ENCODE measurements at regions not wholly inside any gene's neighbourhood (a gene's known extent, or its start where the extent isn't known, plus 50 kb on each side); places are given as distances from the start of the nearest gene placed in this dataset.

GRCh38 chr2:215850380-215850779 lies 163.0 kb downstream of the MREG start:
- Mint-ChIP-seq H3K27ac (no peak overlapping the region), H3K36me3 (ENCODE audit: low read depth) (no peaks in the 10 kb centered on the region), H3K9me3 (peaks cover 6% of the 10 kb centered on the region), H3K4me3 (no peak overlapping the region), H3K27me3 (no peaks in the 10 kb centered on the region), H3K4me1 (no peaks in the 10 kb centered on the region)
- no peak for DNase-seq
- intact Hi-C loops (cut with micrococcal nuclease), result no loop called here

- Mint-ChIP-seq H3K27me3 (no peaks in the 10 kb centered on the region), H3K36me3 (ENCODE audit: low read depth) (no peaks in the 10 kb centered on the region), H3K9me3 (peaks cover 6% of the 10 kb centered on the region), H3K4me1 (no peaks in the 10 kb centered on the region), H3K27ac (no peak overlapping the region), H3K4me3 (no peak overlapping the region)
- intact Hi-C loops (cut with micrococcal nuclease), result no loop called here
- no peak for DNase-seq
Measured at GRCh38 chr2:215849771-215850170, 163.6 kb downstream of the MREG start.

- Mint-ChIP-seq H3K4me3 (no peak overlapping the region), H3K36me3 (ENCODE audit: low read depth) (no peaks in the 10 kb centered on the region), H3K4me1 (no peaks in the 10 kb centered on the region), H3K9me3 (peaks cover 6% of the 10 kb centered on the region), H3K27me3 (no peaks in the 10 kb centered on the region), H3K27ac (no peak overlapping the region)
- DNase-seq, result no peak
- intact Hi-C loops (cut with micrococcal nuclease), result no loop called here
Measured at GRCh38 chr2:215848698-215849097, 164.7 kb downstream of the MREG start.

GRCh38 chr2:215848146-215848545 lies 165.2 kb downstream of the MREG start:
- Mint-ChIP-seq H3K27ac (no peak overlapping the region), H3K4me1 (no peaks in the 10 kb centered on the region), H3K9me3 (peaks cover 6% of the 10 kb centered on the region), H3K4me3 (no peak overlapping the region), H3K36me3 (ENCODE audit: low read depth) (no peaks in the 10 kb centered on the region), H3K27me3 (no peaks in the 10 kb centered on the region)
- intact Hi-C loops (cut with micrococcal nuclease), result no loop called here
- DNase-seq, result no peak

- Mint-ChIP-seq H3K36me3 (ENCODE audit: low read depth) (no peaks in the 10 kb centered on the region), H3K4me3 (no peak overlapping the region), H3K27me3 (no peaks in the 10 kb centered on the region), H3K27ac (no peak overlapping the region), H3K4me1 (no peaks in the 10 kb centered on the region), H3K9me3 (peaks cover 3% of the 10 kb centered on the region)
- DNase-seq, result no peak
- intact Hi-C loops (cut with micrococcal nuclease), result no loop called here
Measured at GRCh38 chr2:215847718-215848117, 165.6 kb downstream of the MREG start.

GRCh38 chr2:215847056-215847455 lies 166.3 kb downstream of the MREG start:
- Mint-ChIP-seq H3K27me3 (no peaks in the 10 kb centered on the region), H3K36me3 (ENCODE audit: low read depth) (no peaks in the 10 kb centered on the region), H3K4me1 (no peaks in the 10 kb centered on the region), H3K27ac (no peak overlapping the region), H3K4me3 (no peak overlapping the region), H3K9me3 (no peaks in the 10 kb centered on the region)
- intact Hi-C loops (cut with micrococcal nuclease), result no loop called here
- DNase-seq, result no peak

- intact Hi-C loops (cut with micrococcal nuclease), result no loop called here
- Mint-ChIP-seq H3K36me3 (ENCODE audit: low read depth) (no peaks in the 10 kb centered on the region), H3K27me3 (no peaks in the 10 kb centered on the region), H3K9me3 (no peaks in the 10 kb centered on the region), H3K4me3 (no peak overlapping the region), H3K4me1 (no peaks in the 10 kb centered on the region), H3K27ac (no peak overlapping the region)
- no peak for DNase-seq
Measured at GRCh38 chr2:215845839-215846586, 167.3 kb downstream of the MREG start.

GRCh38 chr2:215843579-215843978 lies 169.8 kb downstream of the MREG start:
- Mint-ChIP-seq H3K27ac (no peak overlapping the region), H3K27me3 (no peaks in the 10 kb centered on the region), H3K9me3 (no peaks in the 10 kb centered on the region), H3K36me3 (ENCODE audit: low read depth) (no peaks in the 10 kb centered on the region), H3K4me1 (no peaks in the 10 kb centered on the region), H3K4me3 (no peak overlapping the region)
- intact Hi-C loops (cut with micrococcal nuclease), result no loop called here
- no peak for DNase-seq

- H3K4me3 Mint-ChIP-seq, result no peak overlapping the region
- no peaks in the 10 kb centered on the region for H3K36me3 Mint-ChIP-seq (ENCODE audit: low read depth)
- H3K9me3 Mint-ChIP-seq, result no peaks in the 10 kb centered on the region
- no peak for DNase-seq
- H3K27me3 Mint-ChIP-seq, result peaks cover 9% of the 10 kb centered on the region
- intact Hi-C loops (cut with micrococcal nuclease), result no loop called here
- no peak overlapping the region for H3K27ac Mint-ChIP-seq
- H3K4me1 Mint-ChIP-seq, result no peaks in the 10 kb centered on the region
Measured at GRCh38 chr2:215841175-215841816, 172.1 kb downstream of the MREG start.

- intact Hi-C loops (cut with micrococcal nuclease), result no loop called here
- no peaks in the 10 kb centered on the region for H3K9me3 Mint-ChIP-seq
- DNase-seq, result no peak
- H3K27me3 Mint-ChIP-seq, result peaks cover 10% of the 10 kb centered on the region
- no peak overlapping the region for H3K4me3 Mint-ChIP-seq
- H3K27ac Mint-ChIP-seq, result no peak overlapping the region
- H3K4me1 Mint-ChIP-seq, result no peaks in the 10 kb centered on the region
- no peaks in the 10 kb centered on the region for H3K36me3 Mint-ChIP-seq (ENCODE audit: low read depth)
Measured at GRCh38 chr2:215839816-215840215, 173.5 kb downstream of the MREG start.

GRCh38 chr2:215839309-215839708 lies 174.0 kb downstream of the MREG start:
- intact Hi-C loops (cut with micrococcal nuclease), result no loop called here
- no peak for DNase-seq
- no peaks in the 10 kb centered on the region for H3K36me3 Mint-ChIP-seq (ENCODE audit: low read depth)
- no peaks in the 10 kb centered on the region for H3K9me3 Mint-ChIP-seq
- no peak overlapping the region for H3K4me3 Mint-ChIP-seq
- H3K4me1 Mint-ChIP-seq, result no peaks in the 10 kb centered on the region
- H3K27ac Mint-ChIP-seq, result no peak overlapping the region
- peaks cover 10% of the 10 kb centered on the region for H3K27me3 Mint-ChIP-seq

GRCh38 chr2:215836881-215837280 lies 176.5 kb downstream of the MREG start:
- Mint-ChIP-seq H3K4me1 (no peaks in the 10 kb centered on the region), H3K36me3 (ENCODE audit: low read depth) (no peaks in the 10 kb centered on the region), H3K4me3 (no peak overlapping the region), H3K9me3 (no peaks in the 10 kb centered on the region), H3K27me3 (peaks cover 10% of the 10 kb centered on the region), H3K27ac (no peak overlapping the region)
- DNase-seq, result no peak
- intact Hi-C loops (cut with micrococcal nuclease), result no loop called here

GRCh38 chr2:215835657-215836056 lies 177.7 kb downstream of the MREG start:
- Mint-ChIP-seq H3K36me3 (ENCODE audit: low read depth) (no peaks in the 10 kb centered on the region), H3K4me3 (no peak overlapping the region), H3K27me3 (peaks cover 10% of the 10 kb centered on the region), H3K27ac (no peak overlapping the region), H3K9me3 (no peaks in the 10 kb centered on the region), H3K4me1 (peaks cover 4% of the 10 kb centered on the region)
- intact Hi-C loops (cut with micrococcal nuclease), result no loop called here
- no peak for DNase-seq

GRCh38 chr2:215835231-215835630 lies 178.1 kb downstream of the MREG start:
- Mint-ChIP-seq H3K36me3 (ENCODE audit: low read depth) (no peaks in the 10 kb centered on the region), H3K4me3 (no peak overlapping the region), H3K9me3 (no peaks in the 10 kb centered on the region), H3K4me1 (peaks cover 4% of the 10 kb centered on the region), H3K27me3 (peaks cover 10% of the 10 kb centered on the region), H3K27ac (no peak overlapping the region)
- DNase-seq, result no peak
- intact Hi-C loops (cut with micrococcal nuclease), result no loop called here

Measured in activated CD4-positive, alpha-beta T cell treated with anti-CD3 and anti-CD28 coated beads, Interleukin-2, amount 10 ng/mL, durations not matched to agents 24 days and 14 days (primary cell).